WTC11 (cell line): ENCODE measurements at regions not wholly inside any gene's neighbourhood (a gene's known extent, or its start where the extent isn't known, plus 50 kb on each side); places are given as distances from the start of the nearest gene placed in this dataset.

Experiments
- ATF2 ChIP-seq: sonication (generic); formaldehyde crosslinking; IDR thresholded peaks from 2 replicates; pipeline ENCODE4 v1.8.1; 2022; ENCODE audit warnings: low read depth, missing genetic modification reagents, borderline replicate concordance
- CBFB ChIP-seq: sonication (generic); formaldehyde crosslinking; IDR thresholded peaks from 2 replicates; pipeline ENCODE4 v1.8.1; 2022; ENCODE audit warnings: mild to moderate bottlenecking, low read depth, missing genetic modification reagents
- CREM ChIP-seq: sonication (generic); formaldehyde crosslinking; IDR thresholded peaks from 2 replicates; pipeline ENCODE4 v1.8.1; 2022; ENCODE audit warnings: mild to moderate bottlenecking, missing genetic modification reagents, moderate library complexity
- CTCF ChIP-seq: fragments of 200-600 bp; IDR thresholded peaks from 2 replicates; pipeline ENCODE4 v1.8.0; 2022; ENCODE audit warnings: antibody characterized with exemption
- GTF2I ChIP-seq: fragments of 250-450 bp; sonication (Bioruptor Pico); conservative IDR thresholded peaks from 2 replicates; pipeline ENCODE4 v1.4.0; 2021; ENCODE audit warnings: mild to moderate bottlenecking
- HMGA2 ChIP-seq: fragments of 250-450 bp; sonication (Bioruptor Pico); IDR thresholded peaks from 2 replicates; pipeline ENCODE4 v1.4.0; 2021; ENCODE audit warnings: mild to moderate bottlenecking, moderate library complexity
- IRF1 ChIP-seq: sonication (generic); formaldehyde crosslinking; IDR thresholded peaks from 2 replicates; pipeline ENCODE4 v1.8.0; 2023; ENCODE audit warnings: missing genetic modification reagents
- MAX ChIP-seq: sonication (generic); formaldehyde crosslinking; IDR thresholded peaks from 2 replicates; pipeline ENCODE4 v1.8.0; 2022; ENCODE audit warnings: mild to moderate bottlenecking, missing genetic modification reagents
- SP1 ChIP-seq: sonication (generic); formaldehyde crosslinking; conservative IDR thresholded peaks from 2 replicates; pipeline ENCODE4 v1.8.1; 2022; ENCODE audit warnings: missing genetic modification reagents
- USF1 ChIP-seq: sonication (generic); formaldehyde crosslinking; IDR thresholded peaks from 2 replicates; pipeline ENCODE4 v1.8.0; 2022; ENCODE audit warnings: mild to moderate bottlenecking, missing genetic modification reagents
- ZBTB43 ChIP-seq: sonication (generic); formaldehyde crosslinking; IDR thresholded peaks from 2 replicates; pipeline ENCODE4 v1.8.1; 2023; ENCODE audit warnings: mild to moderate bottlenecking, missing genetic modification reagents

- no peak for TF ChIP-seq CBFB (CRISPR knock-in tag)
- TF ChIP-seq CTCF = no peak
- TF ChIP-seq ATF2 (CRISPR knock-in tag) = no peak
- TF ChIP-seq MAX (CRISPR knock-in tag) = no peak
- no peak for TF ChIP-seq SP1 (CRISPR knock-in tag)
- TF ChIP-seq HMGA2 (CRISPR knock-in tag) = no peak
- no peak for TF ChIP-seq ZBTB43 (CRISPR knock-in tag)
- no peak for TF ChIP-seq GTF2I (CRISPR knock-in tag)
- TF ChIP-seq IRF1 = no peak
- no peak for TF ChIP-seq USF1 (CRISPR knock-in tag)
- TF ChIP-seq CREM (CRISPR knock-in tag) = no peak
These were observed 120.5 kb downstream of the ZFP36L2 start for GRCh38 chr2:43105586-43106558.
